ENCODE measurements at regions not wholly inside any gene's neighbourhood (a gene's known extent, or its start where the extent isn't known, plus 50 kb on each side); places are given as distances from the start of the nearest gene placed in this dataset.

GRCh38 chr4:176009254-176009653 lies 56.4 kb upstream of the WDR17 start:
- no peak for ATAC-seq
- H3K4me1 Mint-ChIP-seq (ENCODE audit: low read depth in 2 of 2): no peaks in the 10 kb centered on the region
- H3K4me3 Mint-ChIP-seq: no peak overlapping the region
- H3K27me3 Mint-ChIP-seq: no peaks in the 10 kb centered on the region
- H3K36me3 Mint-ChIP-seq: no peaks in the 10 kb centered on the region
- H3K9me3 Mint-ChIP-seq: no peaks in the 10 kb centered on the region
- DNase-seq (ENCODE audit: low spot score): no peak
- H3K27ac Mint-ChIP-seq: no peak overlapping the region

- H3K9me3 Mint-ChIP-seq: peaks cover 4% of the 10 kb centered on the region
- no peaks in the 10 kb centered on the region for H3K36me3 Mint-ChIP-seq
- H3K27ac Mint-ChIP-seq: no peak overlapping the region
- H3K4me1 Mint-ChIP-seq (ENCODE audit: low read depth in 2 of 2): no peaks in the 10 kb centered on the region
- DNase-seq (ENCODE audit: low spot score): no peak
- no peaks in the 10 kb centered on the region for H3K27me3 Mint-ChIP-seq
- H3K4me3 Mint-ChIP-seq: no peak overlapping the region
- ATAC-seq: no peak
Measured at GRCh38 chr4:176011529-176011928, 54.1 kb upstream of the WDR17 start.

- no peak for DNase-seq (ENCODE audit: low spot score)
- no peak overlapping the region for H3K4me3 Mint-ChIP-seq
- H3K4me1 Mint-ChIP-seq (ENCODE audit: low read depth in 2 of 2): no peaks in the 10 kb centered on the region
- H3K27ac Mint-ChIP-seq: no peak overlapping the region
- peaks cover 4% of the 10 kb centered on the region for H3K9me3 Mint-ChIP-seq
- no peaks in the 10 kb centered on the region for H3K36me3 Mint-ChIP-seq
- no peaks in the 10 kb centered on the region for H3K27me3 Mint-ChIP-seq
- ATAC-seq: no peak
Measured at GRCh38 chr4:176013476-176014247, 52.0 kb upstream of the WDR17 start.

GRCh38 chr4:176014583-176015108 lies 51.0 kb upstream of the WDR17 start:
- Mint-ChIP-seq H3K9me3 (peaks cover 4% of the 10 kb centered on the region), H3K27me3 (no peaks in the 10 kb centered on the region), H3K36me3 (no peaks in the 10 kb centered on the region), H3K27ac (no peak overlapping the region), H3K4me1 (ENCODE audit: low read depth in 2 of 2) (no peaks in the 10 kb centered on the region), H3K4me3 (no peak overlapping the region)
- DNase-seq (ENCODE audit: low spot score): no peak
- no peak for ATAC-seq

Measured in natural killer cell treated with Interleukin-12 subunit alpha and Interleukin-12 subunit beta and Interleukin-15 and Interleukin-18, amount 100 ng/mL, for 72 hours (primary cell).